ENCODE measurements at regions not wholly inside any gene's neighbourhood (a gene's known extent, or its start where the extent isn't known, plus 50 kb on each side); places are given as distances from the start of the nearest gene placed in this dataset.

DNA sequence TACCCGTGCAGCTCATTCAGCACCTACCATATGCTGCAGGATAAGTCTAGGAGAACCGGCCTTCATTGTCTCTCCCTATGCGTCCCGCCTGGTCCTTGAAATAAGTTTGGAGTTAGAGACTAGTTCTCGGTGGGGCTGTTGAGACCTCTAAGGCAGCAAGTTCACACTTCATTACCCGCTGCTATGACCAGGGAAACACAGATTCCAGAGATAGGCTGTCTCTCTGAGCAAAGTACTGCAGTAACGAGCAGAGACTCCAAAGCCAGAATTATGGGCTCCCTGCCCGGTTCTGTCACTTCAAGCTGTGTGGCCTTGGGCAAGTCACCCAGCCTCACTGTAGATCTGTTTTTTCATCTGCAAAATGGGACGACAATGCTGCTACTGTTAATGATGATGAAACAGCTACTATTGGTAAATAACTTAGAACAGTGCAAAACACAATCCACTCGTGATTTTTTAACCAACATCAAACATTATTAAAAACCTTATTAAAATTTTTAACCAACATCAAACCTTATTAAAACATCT, 184.1 kb downstream of the USP12 start:
- TF ChIP-seq, protein P1, sequence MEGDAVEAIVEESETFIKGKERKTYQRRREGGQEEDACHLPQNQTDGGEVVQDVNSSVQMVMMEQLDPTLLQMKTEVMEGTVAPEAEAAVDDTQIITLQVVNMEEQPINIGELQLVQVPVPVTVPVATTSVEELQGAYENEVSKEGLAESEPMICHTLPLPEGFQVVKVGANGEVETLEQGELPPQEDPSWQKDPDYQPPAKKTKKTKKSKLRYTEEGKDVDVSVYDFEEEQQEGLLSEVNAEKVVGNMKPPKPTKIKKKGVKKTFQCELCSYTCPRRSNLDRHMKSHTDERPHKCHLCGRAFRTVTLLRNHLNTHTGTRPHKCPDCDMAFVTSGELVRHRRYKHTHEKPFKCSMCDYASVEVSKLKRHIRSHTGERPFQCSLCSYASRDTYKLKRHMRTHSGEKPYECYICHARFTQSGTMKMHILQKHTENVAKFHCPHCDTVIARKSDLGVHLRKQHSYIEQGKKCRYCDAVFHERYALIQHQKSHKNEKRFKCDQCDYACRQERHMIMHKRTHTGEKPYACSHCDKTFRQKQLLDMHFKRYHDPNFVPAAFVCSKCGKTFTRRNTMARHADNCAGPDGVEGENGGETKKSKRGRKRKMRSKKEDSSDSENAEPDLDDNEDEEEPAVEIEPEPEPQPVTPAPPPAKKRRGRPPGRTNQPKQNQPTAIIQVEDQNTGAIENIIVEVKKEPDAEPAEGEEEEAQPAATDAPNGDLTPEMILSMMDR (conservative IDR thresholded peaks at IDR 0.05), result no peak
- no peak for TF ChIP-seq ZFX (IDR thresholded peaks at IDR 0.05)
